Ascending aorta (tissue), 2 donors: ENCODE measurements at regions not wholly inside any gene's neighbourhood (a gene's known extent, or its start where the extent isn't known, plus 50 kb on each side); places are given as distances from the start of the nearest gene placed in this dataset.

Source experiments
- DNase-seq, 2 donors: peaks; one replicate each; pipeline ENCODE4 v3.0.0-alpha.2; 2019; ENCODE audit warnings: low spot score in 2 of 2
- H3K27ac ChIP-seq, 2 donors: fragments of 200-600 bp; sonication (generic); one replicate each; pipeline ENCODE4 v1.5.1; 2016 to 2017; ENCODE audit warnings: mild to moderate bottlenecking in 1 of 2
- H3K27me3 ChIP-seq: fragments of 200-600 bp; sonication (generic); one replicate; pipeline ENCODE4 v1.5.1; 2017
- H3K36me3 ChIP-seq, 2 donors: fragments of 200-600 bp; sonication (generic); one replicate each; pipeline ENCODE4 v1.5.1; 2016
- H3K4me1 ChIP-seq, 2 donors: fragments of 200-600 bp; sonication (generic); one replicate each; pipeline ENCODE4 v1.5.1; 2016 to 2017; ENCODE audit warnings: mild to moderate bottlenecking in 1 of 2
- H3K4me3 ChIP-seq, 2 donors: fragments of 200-600 bp; sonication (generic); one replicate each; pipeline ENCODE4 v1.5.1; 2016 to 2017; ENCODE audit warnings: mild to moderate bottlenecking in 1 of 2
- H3K9me3 ChIP-seq, 2 donors: fragments of 200-600 bp; sonication (generic); one replicate each; pipeline ENCODE4 v1.5.1; 2016
- intact Hi-C: fragments of 100-400 bp; cut with DNase I; formaldehyde crosslinking; loops from one replicate; pipeline ENCODE4 v1.15.1; 2023
- TF ChIP-seq, protein P1 (sequence below), 3 experiments: fragments of 200-600 bp in 2 of 3; fragments of 450-650 bp in 1 of 3; sonication (generic) in 2 of 3; IDR thresholded peaks; one replicate each; pipeline ENCODE4 v1.5.1; 2016 to 2019; ENCODE audit warnings: antibody characterized with exemption in 3 of 3, mild to moderate bottlenecking in 1 of 3, moderate library complexity in 1 of 3

DNA sequence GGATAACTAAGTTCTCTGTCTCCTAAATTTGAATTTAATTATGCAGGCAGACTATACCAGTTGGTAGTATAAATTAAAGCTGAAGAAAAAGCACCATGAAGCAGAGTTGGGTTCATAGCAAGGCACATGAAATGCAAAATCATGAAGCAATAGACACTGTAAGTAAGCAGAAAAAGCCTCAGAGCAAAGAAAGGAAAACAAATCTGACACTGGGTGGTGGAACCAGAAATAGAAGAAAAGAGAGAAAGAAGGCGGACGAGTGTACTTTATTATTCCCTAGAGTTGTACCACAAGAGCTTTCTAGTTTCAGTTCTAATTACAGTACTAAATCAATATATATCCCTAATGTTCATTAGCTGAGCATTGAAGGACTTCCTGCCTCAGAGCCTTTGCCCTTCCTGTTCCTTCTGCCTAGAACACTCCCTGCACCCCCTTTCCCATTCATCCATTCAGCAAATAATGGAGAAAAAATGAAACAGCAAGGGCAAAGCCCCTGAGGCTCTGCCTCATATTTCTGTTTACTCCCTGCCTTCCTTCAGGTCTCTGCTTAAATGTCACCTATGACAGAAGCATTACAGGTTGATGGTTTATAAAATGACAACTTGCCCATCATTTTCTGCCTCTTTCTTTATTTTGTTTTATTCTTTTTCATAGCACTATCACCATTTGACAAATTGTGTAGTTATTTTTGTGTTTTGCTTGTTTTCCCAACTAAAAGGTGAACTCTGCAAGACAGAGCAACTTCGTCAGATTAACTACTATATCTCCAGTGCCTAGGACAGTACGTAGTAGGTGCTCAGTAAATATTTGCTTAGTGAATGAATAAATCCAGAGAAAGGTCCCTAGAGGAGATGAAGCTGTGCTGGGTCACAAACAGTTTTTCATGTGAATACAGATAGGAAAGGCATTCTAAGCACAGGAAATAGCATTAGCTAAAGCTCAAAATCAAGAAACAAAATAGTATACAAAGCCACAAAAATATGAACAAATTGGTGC is 154.0 kb upstream of the RASGEF1B start:
- Histone ChIP-seq H3K9me3 (no peaks in the 10 kb centered on the region), H3K4me3 (no peak overlapping the region), H3K36me3 (no peaks in the 10 kb centered on the region), H3K27me3 (no peaks in the 10 kb centered on the region), H3K4me1 (no peaks in the 10 kb centered on the region), H3K27ac (no peak overlapping the region)
- DNase-seq, result no peak
- TF ChIP-seq, protein P1, sequence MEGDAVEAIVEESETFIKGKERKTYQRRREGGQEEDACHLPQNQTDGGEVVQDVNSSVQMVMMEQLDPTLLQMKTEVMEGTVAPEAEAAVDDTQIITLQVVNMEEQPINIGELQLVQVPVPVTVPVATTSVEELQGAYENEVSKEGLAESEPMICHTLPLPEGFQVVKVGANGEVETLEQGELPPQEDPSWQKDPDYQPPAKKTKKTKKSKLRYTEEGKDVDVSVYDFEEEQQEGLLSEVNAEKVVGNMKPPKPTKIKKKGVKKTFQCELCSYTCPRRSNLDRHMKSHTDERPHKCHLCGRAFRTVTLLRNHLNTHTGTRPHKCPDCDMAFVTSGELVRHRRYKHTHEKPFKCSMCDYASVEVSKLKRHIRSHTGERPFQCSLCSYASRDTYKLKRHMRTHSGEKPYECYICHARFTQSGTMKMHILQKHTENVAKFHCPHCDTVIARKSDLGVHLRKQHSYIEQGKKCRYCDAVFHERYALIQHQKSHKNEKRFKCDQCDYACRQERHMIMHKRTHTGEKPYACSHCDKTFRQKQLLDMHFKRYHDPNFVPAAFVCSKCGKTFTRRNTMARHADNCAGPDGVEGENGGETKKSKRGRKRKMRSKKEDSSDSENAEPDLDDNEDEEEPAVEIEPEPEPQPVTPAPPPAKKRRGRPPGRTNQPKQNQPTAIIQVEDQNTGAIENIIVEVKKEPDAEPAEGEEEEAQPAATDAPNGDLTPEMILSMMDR (IDR thresholded peaks at IDR 0.05), result no peak
- intact Hi-C loops, result no loop called here

DNA sequence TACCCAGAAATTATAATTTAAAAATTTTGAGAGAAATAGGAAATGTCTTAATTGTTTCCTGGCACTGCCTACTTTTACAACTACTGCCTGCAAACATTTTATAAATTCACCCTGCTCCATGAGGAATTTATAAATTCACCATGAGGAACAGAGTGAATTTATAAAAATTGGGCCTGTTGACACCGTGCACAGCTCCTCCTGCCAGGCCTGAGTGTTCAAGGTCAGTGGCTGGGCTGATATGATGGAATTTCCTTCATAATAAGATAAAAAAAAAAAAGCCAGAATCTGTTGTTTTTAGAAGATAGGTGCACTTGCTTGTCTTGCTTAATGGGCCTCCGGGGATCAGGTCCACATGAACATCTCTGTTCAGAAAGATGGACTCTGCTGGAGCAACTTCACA is 151.7 kb upstream of the RASGEF1B start:
- Histone ChIP-seq H3K27me3 (no peaks in the 10 kb centered on the region), H3K9me3 (no peaks in the 10 kb centered on the region), H3K27ac (no peak overlapping the region), H3K4me3 (no peak overlapping the region), H3K4me1 (no peaks in the 10 kb centered on the region), H3K36me3 (no peaks in the 10 kb centered on the region)
- TF ChIP-seq, protein P1 (IDR thresholded peaks at IDR 0.05), result no peak
- intact Hi-C loops, result no loop called here
- DNase-seq, result no peak

DNA sequence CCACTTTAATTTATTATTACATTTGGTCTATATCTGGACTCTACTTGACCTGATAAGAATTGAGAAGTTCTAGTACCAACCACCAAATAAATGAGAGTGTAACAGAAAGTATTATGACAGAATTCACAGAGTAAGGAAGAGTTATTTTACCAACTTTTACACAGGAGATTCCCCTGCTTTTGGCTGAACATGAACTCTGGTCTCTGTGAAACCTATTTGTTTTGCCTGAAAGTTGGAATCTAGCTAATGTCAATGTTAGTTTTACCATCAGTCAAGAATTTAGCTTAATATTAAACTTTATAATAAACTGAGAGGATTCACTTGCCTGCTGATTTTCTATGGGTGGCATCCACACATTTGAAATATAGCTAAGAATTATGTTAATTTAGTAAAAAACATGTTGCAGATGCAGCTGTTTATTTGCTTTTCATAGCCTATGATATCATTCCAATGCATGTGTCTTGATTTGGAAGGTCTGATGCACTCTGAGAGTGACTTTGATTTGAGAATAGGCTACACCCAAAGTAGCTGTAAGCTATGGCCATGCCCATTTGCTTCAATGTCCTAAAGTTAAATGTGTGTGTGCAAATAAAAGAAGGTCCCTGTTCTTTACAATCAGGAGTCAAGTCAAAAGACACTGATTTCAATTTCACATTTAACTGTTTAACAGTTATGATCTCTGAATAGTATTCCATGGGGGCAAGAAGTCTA is 150.9 kb upstream of the RASGEF1B start:
- H3K27me3 ChIP-seq, result no peaks in the 10 kb centered on the region
- TF ChIP-seq, protein P1 (IDR thresholded peaks at IDR 0.05), result no peak
- no peaks in the 10 kb centered on the region for H3K9me3 ChIP-seq
- no peak overlapping the region for H3K4me3 ChIP-seq
- no peaks in the 10 kb centered on the region for H3K4me1 ChIP-seq
- no peak overlapping the region for H3K27ac ChIP-seq
- no peaks in the 10 kb centered on the region for H3K36me3 ChIP-seq
- intact Hi-C loops, result no loop called here
- DNase-seq, result no peak

DNA sequence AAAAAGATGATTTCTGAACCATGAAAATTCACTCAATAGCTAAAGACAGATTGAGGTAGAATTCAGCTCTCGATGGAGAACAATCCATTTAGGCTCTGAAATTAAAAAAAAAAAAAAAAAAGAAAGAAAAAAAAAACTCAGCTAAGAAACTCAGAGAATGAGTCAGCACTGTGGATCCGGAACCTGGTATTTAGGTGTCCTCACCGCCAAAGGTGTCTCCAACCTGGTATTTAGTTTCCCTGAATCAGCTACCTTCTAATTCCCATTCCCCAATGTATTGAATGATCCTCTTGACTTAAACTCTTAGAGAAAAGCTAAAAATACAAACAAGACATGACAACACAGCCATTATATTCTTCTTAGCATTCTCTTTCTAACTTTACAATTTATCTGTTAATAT is 150.3 kb upstream of the RASGEF1B start:
- Histone ChIP-seq H3K36me3 (no peaks in the 10 kb centered on the region), H3K9me3 (no peaks in the 10 kb centered on the region), H3K4me1 (no peaks in the 10 kb centered on the region), H3K27ac (no peak overlapping the region), H3K27me3 (no peaks in the 10 kb centered on the region), H3K4me3 (no peak overlapping the region)
- DNase-seq, result no peak
- TF ChIP-seq, protein P1 (IDR thresholded peaks at IDR 0.05), result no peak
- intact Hi-C loops, result no loop called here

DNA sequence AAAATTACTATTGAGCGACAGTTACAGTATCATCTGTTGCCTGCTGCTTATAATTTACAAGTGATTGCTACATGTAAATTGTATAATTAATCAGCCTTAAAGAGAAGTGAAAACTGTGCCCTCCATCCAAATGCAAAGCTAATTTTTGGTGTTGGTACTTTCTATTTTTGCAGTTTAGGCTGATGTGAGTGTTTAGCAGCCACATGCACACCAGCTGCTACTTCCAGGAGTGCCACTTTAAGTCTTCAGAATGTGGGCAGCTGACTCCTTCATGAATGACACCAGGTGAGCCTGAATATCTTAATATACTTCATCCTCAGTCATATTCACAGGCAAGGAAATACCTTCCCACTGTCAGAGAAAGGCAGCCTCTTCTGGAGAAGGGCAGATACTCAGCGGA is 149.8 kb upstream of the RASGEF1B start:
- Histone ChIP-seq H3K9me3 (no peaks in the 10 kb centered on the region), H3K27me3 (no peaks in the 10 kb centered on the region), H3K36me3 (no peaks in the 10 kb centered on the region), H3K4me1 (no peaks in the 10 kb centered on the region), H3K4me3 (no peak overlapping the region), H3K27ac (no peak overlapping the region)
- TF ChIP-seq, protein P1 (IDR thresholded peaks at IDR 0.05), result no peak
- DNase-seq, result no peak
- intact Hi-C loops, result no loop called here
